ENCODE measurements at regions not wholly inside any gene's neighbourhood (a gene's known extent, or its start where the extent isn't known, plus 50 kb on each side); places are given as distances from the start of the nearest gene placed in this dataset.

- no peak for TF ChIP-seq ZBTB33 (IDR thresholded peaks at IDR 0.05)
- Histone ChIP-seq H3K9me3 (ENCODE audit: control insufficient read depth in 4 of 4, low read length in 3 of 4) (no peaks in the 10 kb centered on the region), H3K27me3 (ENCODE audit: control insufficient read depth in 4 of 4, insufficient read depth in 4 of 4, low read length in 3 of 4) (no peaks in the 10 kb centered on the region), H3K36me3 (ENCODE audit: control insufficient read depth in 4 of 4, insufficient read depth in 3 of 4, low read depth in 1 of 4, low read length in 3 of 4) (no peaks in the 10 kb centered on the region), H3K27ac (ENCODE audit: low read depth in 1 of 2, low read length in 2 of 2) (no peak overlapping the region), H3K4me1 (ENCODE audit: control insufficient read depth in 4 of 4, insufficient read depth in 4 of 4, low read length in 3 of 4) (no peaks in the 10 kb centered on the region), H3K9ac (ENCODE audit: low read depth in 1 of 2, low read length in 2 of 2) (no peak overlapping the region), H3K4me3 (ENCODE audit: low read depth in 1 of 3, low read length in 3 of 3) (no peak overlapping the region)
- DNase-seq (ENCODE audit: low spot score): no peak
- WGBS: 89% methylated on average over 17 of the region's 17 CpGs
Measured at GRCh38 chr10:118841881-118842605, 87.3 kb upstream of the CACUL1 start.

- no peak overlapping the region for H3K9ac ChIP-seq (ENCODE audit: low read depth in 1 of 2, low read length in 2 of 2)
- no peaks in the 10 kb centered on the region for H3K36me3 ChIP-seq (ENCODE audit: control insufficient read depth in 4 of 4, insufficient read depth in 3 of 4, low read depth in 1 of 4, low read length in 3 of 4)
- no peak for DNase-seq (ENCODE audit: low spot score)
- no peak overlapping the region for H3K27ac ChIP-seq (ENCODE audit: low read depth in 1 of 2, low read length in 2 of 2)
- H3K4me1 ChIP-seq (ENCODE audit: control insufficient read depth in 4 of 4, insufficient read depth in 4 of 4, low read length in 3 of 4): no peaks in the 10 kb centered on the region
- WGBS: 66% methylated on average over 4 of the region's 4 CpGs
- TF ChIP-seq TAF1 (conservative IDR thresholded peaks at IDR 0.05) (no peak), RXRA (IDR thresholded peaks at IDR 0.05) (no peak), JUND (IDR thresholded peaks at IDR 0.05) (no peak), RAD21 (IDR thresholded peaks at IDR 0.05) (no peak), FOXA1 (IDR thresholded peaks at IDR 0.05) (no peak), FOXA2 (IDR thresholded peaks at IDR 0.05) (no peak), YY1 (IDR thresholded peaks at IDR 0.05) (no peak), SP1 (IDR thresholded peaks at IDR 0.05) (no peak), NR2F2 (IDR thresholded peaks at IDR 0.05) (no peak), HNF4A (conservative IDR thresholded peaks at IDR 0.05) (no peak), MAX (IDR thresholded peaks at IDR 0.05) (no peak), ATF3 (IDR thresholded peaks at IDR 0.05) (no peak), EGR1 (IDR thresholded peaks at IDR 0.05; ENCODE audit: low read depth in 2 of 2) (no peak), GABPA (IDR thresholded peaks at IDR 0.05 in 1 of 2, conservative IDR thresholded peaks at IDR 0.05 in 1 of 2) (no peak)
- H3K4me3 ChIP-seq (ENCODE audit: low read depth in 1 of 3, low read length in 3 of 3): no peak overlapping the region
- H3K27me3 ChIP-seq (ENCODE audit: control insufficient read depth in 4 of 4, insufficient read depth in 4 of 4, low read length in 3 of 4): no peaks in the 10 kb centered on the region
- H3K9me3 ChIP-seq (ENCODE audit: control insufficient read depth in 4 of 4, low read length in 3 of 4): no peaks in the 10 kb centered on the region
Measured at GRCh38 chr10:118842843-118843624, 88.3 kb upstream of the CACUL1 start.

GRCh38 chr10:118843647-118844265 is 89.0 kb upstream of the CACUL1 start:
- no peak for DNase-seq (ENCODE audit: low spot score)
- 93% methylated on average over 7 of the region's 7 CpGs for WGBS
- H3K4me1 ChIP-seq (ENCODE audit: control insufficient read depth in 4 of 4, insufficient read depth in 4 of 4, low read length in 3 of 4): no peaks in the 10 kb centered on the region
- no peak overlapping the region for H3K4me3 ChIP-seq (ENCODE audit: low read depth in 1 of 3, low read length in 3 of 3)
- H3K36me3 ChIP-seq (ENCODE audit: control insufficient read depth in 4 of 4, insufficient read depth in 3 of 4, low read depth in 1 of 4, low read length in 3 of 4): no peaks in the 10 kb centered on the region
- no peak overlapping the region for H3K27ac ChIP-seq (ENCODE audit: low read depth in 1 of 2, low read length in 2 of 2)
- no peaks in the 10 kb centered on the region for H3K9me3 ChIP-seq (ENCODE audit: control insufficient read depth in 4 of 4, low read length in 3 of 4)
- no peaks in the 10 kb centered on the region for H3K27me3 ChIP-seq (ENCODE audit: control insufficient read depth in 4 of 4, insufficient read depth in 4 of 4, low read length in 3 of 4)
- TF ChIP-seq CTCF (IDR thresholded peaks at IDR 0.05; ENCODE audit: low read depth, low read length, missing input control) (no peak), ATF3 (IDR thresholded peaks at IDR 0.05) (no peak)
- no peak overlapping the region for H3K9ac ChIP-seq (ENCODE audit: low read depth in 1 of 2, low read length in 2 of 2)
